ENCODE measurements at regions not wholly inside any gene's neighbourhood (a gene's known extent, or its start where the extent isn't known, plus 50 kb on each side); places are given as distances from the start of the nearest gene placed in this dataset.
"Not testable (repeated sequence)": the region's sequence is repeated elsewhere in the genome, so short reads cannot be mapped to it uniquely, and the experiment has no call there.

DNA sequence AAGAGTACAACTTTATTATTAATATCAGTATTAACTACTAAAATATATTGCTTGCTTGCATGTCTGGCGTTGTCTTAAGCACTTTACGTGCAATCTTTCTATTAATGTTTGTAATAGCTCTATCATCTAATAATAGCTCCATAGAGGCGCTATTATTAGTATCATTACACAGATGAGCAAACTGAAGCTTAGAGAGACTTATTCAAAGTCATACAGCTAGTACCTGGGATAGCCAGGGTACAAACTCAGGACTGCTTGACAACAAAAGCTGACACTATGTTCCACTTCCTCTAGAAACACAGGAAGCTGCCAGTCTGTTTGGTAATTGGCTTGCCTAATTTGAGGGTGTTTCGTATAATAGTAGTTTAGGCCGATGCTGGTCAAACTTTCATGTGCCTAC lies 523.2 kb downstream of the RMST start:
- no peak for DNase-seq (ENCODE audit: low read depth)

GRCh38 chr12:97988588-97988987 lies 526.0 kb downstream of the RMST start:
- not testable (repeated sequence) for DNase-seq (ENCODE audit: low read depth)

DNA sequence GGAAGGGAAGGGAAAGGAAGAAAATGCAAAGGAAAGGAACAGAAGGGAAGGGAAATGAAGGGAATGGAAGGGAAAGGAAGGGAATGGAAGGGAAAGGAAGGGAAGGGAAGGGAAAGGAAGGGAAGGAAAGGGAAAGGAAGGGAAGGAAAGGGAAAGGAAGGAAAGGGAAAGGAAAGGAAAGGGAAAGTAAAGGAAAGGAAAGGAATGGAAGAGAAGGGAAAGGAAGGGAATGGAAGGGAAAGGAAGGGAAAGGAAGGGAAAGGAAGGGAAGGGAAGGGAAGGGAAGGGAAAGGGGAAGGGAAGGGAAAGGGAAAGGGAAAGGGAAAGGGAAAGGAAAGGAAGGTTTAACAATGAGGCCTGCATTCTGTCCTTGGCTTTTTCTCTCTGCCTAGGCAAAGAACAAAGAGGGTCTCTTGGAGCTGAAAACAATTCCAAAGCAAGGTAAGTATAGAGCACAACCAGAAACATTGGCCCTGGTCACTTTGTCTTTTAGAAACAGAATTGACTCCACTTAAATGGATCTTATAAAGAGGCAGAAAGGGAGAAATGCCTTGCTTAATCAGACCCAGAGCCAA lies 525.9 kb upstream of the TMPO start:
- DNase-seq (ENCODE audit: low read depth): no peak

DNA sequence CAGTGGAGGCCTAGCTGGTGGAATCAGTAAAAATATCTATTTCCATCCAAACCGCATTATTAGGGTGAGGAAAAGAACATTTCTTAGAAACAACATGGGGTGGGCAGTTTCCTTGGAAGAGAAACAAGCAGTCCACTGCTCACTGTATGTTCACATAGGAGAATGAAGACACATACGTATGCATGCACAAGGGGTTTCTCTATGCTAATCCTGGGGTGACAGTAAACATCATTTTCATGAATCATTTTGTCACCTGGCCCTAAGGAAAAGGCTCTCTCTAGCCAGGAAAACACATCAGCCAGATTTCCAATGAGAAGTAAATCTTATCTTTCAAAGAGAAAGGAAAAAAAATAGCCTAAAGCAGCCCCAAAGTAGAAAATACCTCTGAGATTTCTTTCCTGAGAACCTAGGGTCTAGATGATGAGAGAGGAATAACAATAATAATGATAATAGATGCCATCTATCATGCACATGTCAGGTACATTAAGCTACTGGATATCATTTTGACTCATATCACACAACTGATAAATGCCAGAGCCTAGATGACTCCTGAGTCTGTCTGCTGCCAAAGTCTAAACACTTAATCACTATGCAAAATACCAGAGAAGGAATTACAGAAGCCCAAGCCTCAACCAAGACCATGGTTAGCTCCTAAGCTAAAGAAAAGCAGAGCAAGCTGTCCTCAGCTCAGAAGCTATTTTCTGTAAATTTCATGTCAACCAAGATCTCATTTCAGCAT lies 520.5 kb upstream of the TMPO start:
- no peak for DNase-seq (ENCODE audit: low read depth)

DNA sequence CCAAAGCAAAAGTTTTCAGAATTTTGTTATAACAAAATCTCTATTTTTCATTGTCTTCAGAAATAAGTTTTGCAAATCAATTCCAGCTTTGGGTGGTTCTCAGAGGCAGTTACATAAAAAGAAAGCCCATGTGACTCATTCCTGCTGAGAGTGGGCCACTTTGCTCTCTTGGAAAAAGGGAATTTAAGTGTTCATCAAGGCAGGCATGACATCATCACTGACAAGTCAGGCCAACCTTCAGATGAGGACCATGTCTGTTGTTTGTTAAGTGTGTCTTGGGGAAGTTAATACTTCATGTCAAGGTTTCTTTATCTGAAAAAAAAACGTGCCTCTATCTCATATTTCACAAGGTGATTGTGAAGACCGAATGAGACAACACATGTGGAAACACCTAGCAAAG lies 519.8 kb upstream of the TMPO start:
- no peak for DNase-seq (ENCODE audit: low read depth)

DNA sequence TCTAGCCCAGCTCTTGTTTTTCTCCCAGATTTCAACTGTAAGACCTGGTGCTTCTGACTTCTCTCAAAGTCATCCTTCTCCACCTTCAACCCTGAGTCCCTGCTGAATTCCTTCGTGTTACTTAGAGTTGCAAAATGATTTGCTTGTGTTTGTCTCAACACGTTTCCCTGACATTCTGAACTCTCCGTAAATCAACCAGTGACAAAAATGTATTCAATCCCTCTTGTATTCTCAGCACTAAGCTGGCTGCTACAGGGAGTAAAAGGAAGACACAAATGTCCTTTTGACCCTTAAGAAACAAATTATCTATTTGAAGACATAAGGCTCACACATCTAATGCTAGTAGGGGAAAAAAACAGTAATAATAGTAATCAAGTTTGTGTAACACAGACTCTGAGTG lies 514.0 kb upstream of the TMPO start:
- DNase-seq (ENCODE audit: low read depth): no peak

DNA sequence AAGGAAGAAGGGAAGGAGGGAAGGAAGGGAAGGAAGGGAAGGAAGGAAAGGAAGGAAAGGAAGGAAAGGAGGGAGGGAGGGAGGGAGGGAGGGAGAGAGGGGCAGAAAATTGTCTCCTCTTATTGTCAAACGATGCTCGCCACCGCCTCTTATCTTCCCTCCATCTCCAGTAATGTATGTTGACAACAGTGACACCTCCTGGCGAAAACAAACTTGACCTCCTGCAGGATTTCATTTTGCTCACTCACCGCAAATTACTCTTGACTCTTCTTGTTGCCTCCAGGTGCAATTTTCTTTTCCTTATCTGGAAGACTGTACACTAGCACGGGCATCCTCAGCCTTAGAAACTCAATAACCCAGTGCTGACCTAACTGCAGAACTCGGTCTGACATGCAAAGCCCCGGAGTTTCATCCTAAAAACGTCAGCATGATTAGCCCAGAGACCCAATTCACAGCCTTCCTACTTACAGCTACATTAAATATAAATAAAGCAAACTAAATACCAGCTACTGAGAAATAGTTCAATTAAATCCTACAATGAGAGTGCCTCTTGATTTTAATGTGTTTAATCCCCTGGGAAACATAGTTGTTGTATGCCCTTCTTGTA lies 512.4 kb upstream of the TMPO start:
- DNase-seq (ENCODE audit: low read depth): peak; percentile 10

- no peak for DNase-seq (ENCODE audit: low read depth)
Observed at GRCh38 chr12:98007963-98008362, 507.4 kb upstream of the TMPO start.

GRCh38 chr12:98013560-98013959 lies 501.8 kb upstream of the TMPO start:
- DNase-seq (ENCODE audit: low read depth): no peak

DNA sequence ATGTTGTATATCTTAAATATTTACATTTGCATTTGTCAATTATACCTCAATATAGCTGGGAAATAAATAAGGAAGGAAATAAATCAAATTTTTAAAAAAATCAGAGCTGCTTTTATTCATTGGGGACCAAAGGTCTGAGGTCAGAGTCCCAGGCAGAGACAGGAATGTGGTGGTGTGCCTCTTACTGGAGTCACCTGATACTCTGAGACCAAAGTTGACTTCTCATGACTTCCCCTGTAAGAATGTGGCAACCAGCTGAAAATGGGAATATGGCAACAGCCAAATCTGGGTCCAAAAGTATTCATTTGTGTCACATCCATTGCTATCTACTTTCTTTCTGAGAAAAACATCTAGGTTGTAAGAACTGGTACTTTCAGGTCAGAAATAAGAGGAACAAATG lies 496.6 kb upstream of the TMPO start:
- no peak for DNase-seq (ENCODE audit: low read depth)

DNA sequence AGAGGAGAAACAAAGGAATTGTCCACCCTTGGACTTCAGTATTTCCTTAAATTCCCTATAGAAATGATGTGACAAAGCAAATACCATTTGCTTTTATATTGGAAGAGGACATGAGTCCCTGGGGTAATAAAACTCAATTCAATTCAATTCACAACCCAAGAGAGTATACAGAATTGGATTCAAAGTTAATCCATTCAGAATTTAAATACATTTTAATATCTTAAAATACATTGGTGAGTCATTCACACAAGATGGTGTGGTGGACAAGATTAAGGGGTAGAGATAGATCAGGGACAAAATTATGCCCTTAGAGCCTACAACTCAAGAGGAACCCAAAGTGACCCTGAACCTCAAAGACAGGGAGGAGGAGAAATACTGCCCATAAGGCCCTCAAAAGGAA lies 495.0 kb upstream of the TMPO start:
- no peak for DNase-seq (ENCODE audit: low read depth)

DNA sequence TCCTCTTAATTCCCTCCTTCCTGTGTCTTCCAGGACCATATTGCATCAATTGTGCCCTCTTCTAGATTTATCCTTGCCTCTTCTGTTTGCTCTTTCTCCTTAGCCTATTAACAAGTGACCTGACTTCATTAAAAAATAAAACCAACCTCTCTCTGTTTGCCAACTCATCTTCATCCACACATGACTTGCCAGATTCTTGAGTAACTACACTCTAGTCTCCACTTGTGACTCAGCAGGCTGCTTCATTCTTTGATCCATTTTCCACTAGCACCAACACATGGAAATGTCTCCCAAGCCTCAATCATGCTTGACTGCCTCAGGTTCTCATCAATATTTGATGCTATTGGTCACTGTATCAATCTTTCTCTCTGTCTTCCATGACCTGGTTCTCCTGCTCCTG lies 492.4 kb upstream of the TMPO start:
- no peak for DNase-seq (ENCODE audit: low read depth)

DNA sequence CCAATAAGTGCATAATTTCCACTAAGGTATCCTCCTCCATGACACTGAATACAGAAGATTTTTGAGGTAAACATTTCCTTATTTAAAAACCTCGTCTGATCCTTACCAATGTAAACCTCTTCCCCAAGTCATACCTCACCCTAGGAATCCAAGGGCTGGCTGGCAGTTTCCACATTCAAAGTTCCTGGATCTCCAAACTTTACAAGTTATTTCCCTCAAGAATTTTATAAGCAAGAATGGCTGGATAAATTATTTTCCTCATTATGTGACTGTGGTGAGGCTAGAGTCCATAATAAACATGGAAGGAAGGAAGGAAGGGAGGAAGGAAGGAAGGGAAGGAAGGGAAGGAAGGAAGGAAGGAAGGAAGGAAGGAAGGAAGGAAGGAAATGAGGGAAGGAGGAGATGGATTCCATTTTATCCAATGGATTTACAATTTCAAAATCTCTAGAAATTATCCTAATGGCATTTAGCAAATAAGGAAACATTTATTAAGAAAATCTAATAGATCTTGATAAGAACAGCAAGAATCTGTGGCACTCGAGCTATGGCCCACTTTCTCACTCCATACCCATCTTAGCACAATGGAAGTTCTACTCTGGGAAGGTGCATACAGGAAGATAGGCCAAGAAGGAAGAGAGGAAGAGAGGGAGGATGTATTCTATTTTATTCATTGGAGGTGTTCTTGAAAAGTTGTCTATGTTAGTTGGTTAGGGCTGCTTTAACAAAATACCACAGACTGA lies 477.8 kb upstream of the TMPO start:
- no peak for DNase-seq (ENCODE audit: low read depth)

DNA sequence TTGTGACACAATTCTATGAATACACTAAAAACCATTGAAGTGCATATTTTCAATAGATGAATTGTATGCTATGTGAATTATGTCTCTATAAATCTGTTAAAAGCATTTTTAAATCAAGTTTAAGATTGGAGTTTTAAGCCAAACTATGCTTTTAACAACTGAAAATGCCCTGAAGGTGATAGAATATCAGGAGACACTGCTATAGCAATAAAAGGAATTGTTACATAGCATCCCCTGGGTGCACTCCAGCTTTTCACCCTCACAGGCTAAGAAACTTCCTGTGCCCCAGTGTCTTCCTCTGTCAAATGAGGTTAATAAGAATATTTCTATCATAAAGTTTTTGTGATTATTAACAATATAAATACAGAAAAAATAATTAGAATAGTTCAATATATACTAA lies 472.7 kb upstream of the TMPO start:
- no peak for DNase-seq (ENCODE audit: low read depth)

DNA sequence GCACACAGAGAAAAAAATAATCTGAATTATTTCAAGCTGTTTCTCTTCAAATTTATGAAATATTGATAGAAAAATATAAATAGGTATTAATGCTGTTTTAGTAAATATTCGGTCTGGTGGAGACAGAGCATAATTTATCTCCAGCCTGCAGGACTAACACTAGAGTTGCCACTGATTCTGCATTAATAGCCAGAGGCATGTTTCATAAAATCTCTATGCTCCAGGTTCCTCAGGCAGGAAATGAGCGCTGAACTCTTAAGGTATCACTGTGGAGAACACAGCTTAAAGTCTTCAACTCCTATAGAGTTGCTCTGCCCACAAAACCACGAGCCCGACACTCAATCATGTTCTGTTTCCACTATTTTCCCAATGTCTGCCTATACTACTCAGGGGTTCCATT lies 470.0 kb upstream of the TMPO start:
- no peak for DNase-seq (ENCODE audit: low read depth)

DNA sequence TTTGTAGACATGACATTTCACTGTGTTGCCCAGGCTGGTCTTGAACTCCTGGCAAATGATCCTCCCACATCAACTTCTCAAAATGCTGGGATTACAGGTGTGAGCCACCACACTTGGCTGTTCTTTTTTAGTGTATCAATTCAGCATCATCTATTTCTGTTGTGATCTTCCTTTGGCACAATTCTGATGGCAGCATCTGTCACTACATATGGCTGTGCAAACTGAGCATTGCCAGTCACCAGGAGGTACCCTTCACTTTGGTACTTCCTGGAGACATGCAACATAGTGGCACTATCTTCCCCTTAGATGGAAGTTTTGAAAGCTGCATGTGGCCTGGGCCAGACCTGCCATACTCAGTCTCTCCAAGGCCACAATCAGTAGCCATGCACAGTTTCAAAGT lies 467.1 kb upstream of the TMPO start:
- DNase-seq (ENCODE audit: low read depth): no peak

GRCh38 chr12:98053202-98053601 lies 462.2 kb upstream of the TMPO start:
- no peak for DNase-seq (ENCODE audit: low read depth)

DNA sequence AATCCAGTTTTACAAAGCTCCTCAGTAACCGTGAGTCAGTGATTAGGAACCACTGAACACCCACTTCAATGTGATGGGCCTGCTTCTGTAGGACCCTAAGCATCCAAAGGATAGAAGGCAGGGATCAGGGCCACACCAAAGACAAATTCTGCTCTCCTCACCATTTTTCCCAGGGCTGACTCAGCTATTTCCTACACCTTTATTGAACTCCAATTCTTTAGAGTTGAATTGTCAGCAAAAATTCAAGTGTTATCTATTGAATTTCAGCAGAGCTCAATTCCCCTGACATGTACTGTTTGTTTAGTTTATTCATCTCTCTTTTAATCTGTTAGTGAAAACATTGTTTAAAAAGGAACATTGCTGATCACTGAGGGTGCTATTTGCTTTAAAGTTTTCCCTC lies 457.7 kb upstream of the TMPO start:
- DNase-seq (ENCODE audit: low read depth): no peak

- DNase-seq (ENCODE audit: low read depth): no peak
Observed at GRCh38 chr12:98058213-98058612, 457.2 kb upstream of the TMPO start.

GRCh38 chr12:98058838-98059237 lies 456.6 kb upstream of the TMPO start:
- no peak for DNase-seq (ENCODE audit: low read depth)

- DNase-seq (ENCODE audit: low read depth): no peak
Observed at GRCh38 chr12:98059659-98060343, 455.6 kb upstream of the TMPO start.

DNA sequence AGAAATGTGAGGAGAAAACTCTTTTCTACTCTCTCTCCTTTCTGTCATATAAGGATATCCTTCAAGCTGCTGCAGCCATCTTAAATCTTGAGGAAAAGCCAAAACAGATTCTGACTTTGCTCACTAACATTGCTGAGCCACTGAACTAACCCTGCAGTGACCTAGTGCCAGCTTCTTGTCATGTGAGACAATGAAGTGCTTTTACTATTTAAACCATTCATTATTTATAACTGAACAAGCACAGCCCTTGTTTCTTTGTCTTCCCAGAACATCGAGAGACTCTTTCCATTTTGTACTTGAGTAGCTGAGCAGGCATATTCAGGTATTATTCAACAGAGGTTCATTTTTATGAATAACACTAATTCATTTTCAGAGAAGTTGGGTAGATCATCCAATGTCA lies 455.0 kb upstream of the TMPO start:
- no peak for DNase-seq (ENCODE audit: low read depth)
